HepG2 (cell line): ENCODE measurements at regions not wholly inside any gene's neighbourhood (a gene's known extent, or its start where the extent isn't known, plus 50 kb on each side); places are given as distances from the start of the nearest gene placed in this dataset.

Experiments used
- ATAC-seq: fragments of 200-7000 bp; cut with Tn5 transposase; 3 replicates; pipeline ENCODE4 v1.9.1; 2020; ENCODE audit warnings: mild to moderate bottlenecking, moderate library complexity
- BruUV-seq: library from RNA; stranded (reverse); fragments of 400-500 nt; replicated peaks from 2 replicates; lab custom pipeline; 2021; lab: Mats Ljungman, UMichigan
- CTCF ChIA-PET: fragments of 300-600 bp; formaldehyde crosslinking; extraction: SDS; loops from one replicate; lab custom pipeline; 2021; ENCODE audit warnings: low total read pairs, inconsistent platforms, low intra/inter-chr PET ratio; lab: Yijun Ruan, JAX
- POLR2A ChIA-PET: fragments of 350-600 bp; sonication (Branson Sonifier 250); formaldehyde crosslinking; loops from one replicate; lab custom pipeline; 2020; ENCODE audit warnings: antibody characterized with exemption, inconsistent platforms; lab: Yijun Ruan, JAX
- DNase-seq: peaks from one replicate; pipeline ENCODE4 v3.0.0-alpha.2; 2015; ENCODE audit warnings: low spot score
- FAIRE-seq: peaks from 3 replicates; lab custom pipeline; 2011; peaks lifted over from hg19 to GRCh38; lab: Jason Lieb, UNC
- H2AFZ ChIP-seq: one replicate; pipeline ENCODE4 v1.6.1; 2011; ENCODE audit warnings: low read length, inconsistent platforms
- H3K27ac ChIP-seq: fragments of 300-600 bp; 3 replicates; pipeline ENCODE4 v1.8.0; 2011; ENCODE audit warnings: mixed run types, mild to moderate bottlenecking, mixed read lengths, low read length, inconsistent platforms; ENCODE audit not compliant: insufficient read depth; ENCODE audit errors: extremely low read length
- H3K27me3 ChIP-seq, 2 experiments: fragments of 200-600 bp in 1 of 2; 2 replicates in 1 of 2; 3 replicates in 1 of 2; pipeline versions ENCODE4 v1.6.0 to v1.8.0; 2011; ENCODE audit warnings: low read length in 2 of 2, mild to moderate bottlenecking in 2 of 2, moderate library complexity in 2 of 2, inconsistent platforms in 1 of 2; ENCODE audit not compliant: insufficient read depth in 2 of 2, control insufficient read depth in 1 of 2
- H3K36me3 ChIP-seq, 2 experiments: fragments of 200-600 bp in 1 of 2; replicated peaks in 1 of 2; 2 replicates in 1 of 2; 3 replicates in 1 of 2; pipeline versions ENCODE4 v1.5.1 to v1.8.0; 2011; ENCODE audit warnings: low read length in 2 of 2, inconsistent platforms in 1 of 2; ENCODE audit not compliant: insufficient read depth in 2 of 2, control insufficient read depth in 1 of 2
- H3K4me1 ChIP-seq: 2 replicates; pipeline ENCODE4 v1.5.1; 2012; ENCODE audit warnings: low read length, inconsistent platforms; ENCODE audit not compliant: insufficient read depth
- H3K4me2 ChIP-seq: 2 replicates; pipeline ENCODE4 v1.6.0; 2011; ENCODE audit warnings: low read depth, low read length, inconsistent platforms
- H3K4me3 ChIP-seq, 3 experiments: fragments of 200-600 bp in 1 of 3; sonication (generic), shearing (Covaris generic) in 1 of 3; replicated peaks in 1 of 3; 2 replicates each; pipeline ENCODE4 v1.5.1; 2011 to 2016; ENCODE audit warnings: low read length in 3 of 3, inconsistent platforms in 2 of 3, low read depth in 2 of 3, mild to moderate bottlenecking in 2 of 3, control low read depth in 1 of 3, mixed read lengths in 1 of 3; ENCODE audit not compliant: insufficient read depth in 1 of 3
- H3K79me2 ChIP-seq: one replicate; pipeline ENCODE4 v1.6.1; 2011; ENCODE audit warnings: low read length, inconsistent platforms; ENCODE audit not compliant: insufficient read depth
- H3K9ac ChIP-seq: 2 replicates; pipeline ENCODE4 v1.6.0; 2011; ENCODE audit warnings: mild to moderate bottlenecking, low read depth, low read length, inconsistent platforms; ENCODE audit not compliant: insufficient read depth
- H3K9me3 ChIP-seq: 2 replicates; pipeline ENCODE4 v1.5.1; 2012; ENCODE audit warnings: mild to moderate bottlenecking, low read length
- H4K20me1 ChIP-seq: 2 replicates; pipeline ENCODE4 v1.6.0; 2011; ENCODE audit warnings: inconsistent platforms, mild to moderate bottlenecking, low read length, moderate library complexity; ENCODE audit not compliant: insufficient read depth
- ATF1 ChIP-seq: IDR thresholded peaks from 2 replicates; pipeline ENCODE4 v1.6.1; 2016; ENCODE audit warnings: mild to moderate bottlenecking, control low read depth
- FOSL1 ChIP-seq: sonication (generic); formaldehyde crosslinking; IDR thresholded peaks from 2 replicates; pipeline ENCODE4 v1.9.0; 2021; ENCODE audit warnings: missing genetic modification reagents, borderline replicate concordance
- FOXA3 ChIP-seq: IDR thresholded peaks from 2 replicates; pipeline ENCODE4 v1.6.1; 2016; ENCODE audit warnings: missing genetic modification reagents, missing compliant biosample characterization
- FOXC1 ChIP-seq: sonication (generic); formaldehyde crosslinking; IDR thresholded peaks from 2 replicates; pipeline ENCODE4 v1.8.0; 2022; ENCODE audit warnings: mild to moderate bottlenecking, missing genetic modification reagents, borderline replicate concordance
- MAFG ChIP-seq: sonication (generic); formaldehyde crosslinking; IDR thresholded peaks from 2 replicates; pipeline ENCODE4 v1.5.1; 2020; ENCODE audit warnings: mild to moderate bottlenecking, missing genetic modification reagents
- MATR3 ChIP-seq: sonication (generic); formaldehyde crosslinking; IDR thresholded peaks from 2 replicates; pipeline ENCODE4 v1.4.0; 2020; ENCODE audit warnings: missing genetic modification reagents
- NCOR1 ChIP-seq: fragments of 200-600 bp; sonication (generic); IDR thresholded peaks from 2 replicates; pipeline ENCODE4 v1.7.0; 2017; ENCODE audit warnings: antibody characterized with exemption, low read length, borderline replicate concordance
- PHF8 ChIP-seq: sonication (generic); formaldehyde crosslinking; IDR thresholded peaks from 2 replicates; pipeline ENCODE4 v1.5.0; 2020; ENCODE audit warnings: missing genetic modification reagents
- ZNF317 ChIP-seq: sonication (generic); formaldehyde crosslinking; IDR thresholded peaks from 2 replicates; pipeline ENCODE4 v1.5.0; 2020; ENCODE audit warnings: mild to moderate bottlenecking, missing genetic modification reagents
- WGBS: methylation state at CpG from one replicate; pipeline ENCODE4 v1.1.6; 2017; ENCODE audit warnings: low lambda C conversion rate; 5-methylcytosine and 5-hydroxymethylcytosine counted together
- in situ Hi-C: cut with HindIII; loops from 2 replicates; pipeline ENCODE4 v1.10.0; 2017; ENCODE audit warnings: low pct_unique_long_range_greater_than_20kb; ENCODE audit not compliant: extremely low pct_ligation_motif_present
- intact Hi-C: fragments of 100-400 bp; cut with micrococcal nuclease; formaldehyde crosslinking; loops from one replicate; pipeline ENCODE4 v1.10.0; 2022; ENCODE audit not compliant: unreplicated experiment
- TF ChIP-seq, protein P1 (sequence below): sonication (generic); formaldehyde crosslinking; IDR thresholded peaks from 2 replicates; pipeline ENCODE4 v1.4.0; 2020; ENCODE audit warnings: missing genetic modification reagents
- TF ChIP-seq, protein P2 (sequence below): sonication (generic); formaldehyde crosslinking; IDR thresholded peaks from 2 replicates; pipeline ENCODE4 v1.8.0; 2022; ENCODE audit warnings: low read depth, missing genetic modification reagents
- TF ChIP-seq, protein P3 (sequence below): sonication (generic); formaldehyde crosslinking; IDR thresholded peaks from 2 replicates; pipeline ENCODE4 v1.9.0; 2021; ENCODE audit warnings: missing genetic modification reagents, mild to moderate bottlenecking, borderline replicate concordance
- TF ChIP-seq, protein P4 (sequence below): sonication (generic); formaldehyde crosslinking; IDR thresholded peaks from 2 replicates; pipeline ENCODE4 v1.8.0; 2022; ENCODE audit warnings: missing genetic modification reagents, mild to moderate bottlenecking, moderate library complexity, borderline replicate concordance

DNA sequence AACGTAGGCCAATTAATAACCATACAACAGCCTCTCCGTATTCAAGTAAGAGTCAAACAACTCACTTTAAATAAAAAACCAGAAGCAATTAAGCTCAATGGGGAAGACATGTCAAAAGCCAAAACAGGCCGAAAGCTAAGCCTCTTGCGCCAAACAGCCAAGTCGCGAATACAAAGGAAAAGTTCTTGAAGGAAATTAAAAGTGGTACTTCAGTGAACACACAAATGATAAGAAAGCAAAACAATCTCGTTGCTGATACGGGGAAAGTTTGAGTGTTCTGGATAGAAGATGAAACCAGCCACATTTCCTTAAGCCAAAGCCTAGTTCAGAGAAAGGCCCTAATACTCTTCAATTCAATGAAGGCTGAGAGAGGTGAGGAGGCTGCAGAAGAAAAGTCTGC lies 53.4 kb downstream of the SIPA1L2 start:
- in situ Hi-C loops = no loop called here
- Histone ChIP-seq H3K27me3 (0 out of 5 replicates have a peak, but pooled peaks cover 0 to 2% of the 10 kb centered on the region in 2 experiments), H3K27ac (no peak overlapping the region), H3K4me3 (no peak overlapping the region), H3K9me3 (no peaks in the 10 kb centered on the region), H3K36me3 (no peaks in the 10 kb centered on the region), H4K20me1 (no peaks in the 10 kb centered on the region), H3K4me1 (no peaks in the 10 kb centered on the region), H3K9ac (no peak overlapping the region), H3K79me2 (no peaks in the 10 kb centered on the region), H3K4me2 (no peak overlapping the region)
- no TSS peak for BruUV-seq
- DNase-seq = no peak
- 38% methylated on average over 8 of the region's 8 CpGs for WGBS
- POLR2A ChIA-PET = no interaction called here
- intact Hi-C loops = no loop called here
- no peak for ATAC-seq
- TF ChIP-seq, protein P1, sequence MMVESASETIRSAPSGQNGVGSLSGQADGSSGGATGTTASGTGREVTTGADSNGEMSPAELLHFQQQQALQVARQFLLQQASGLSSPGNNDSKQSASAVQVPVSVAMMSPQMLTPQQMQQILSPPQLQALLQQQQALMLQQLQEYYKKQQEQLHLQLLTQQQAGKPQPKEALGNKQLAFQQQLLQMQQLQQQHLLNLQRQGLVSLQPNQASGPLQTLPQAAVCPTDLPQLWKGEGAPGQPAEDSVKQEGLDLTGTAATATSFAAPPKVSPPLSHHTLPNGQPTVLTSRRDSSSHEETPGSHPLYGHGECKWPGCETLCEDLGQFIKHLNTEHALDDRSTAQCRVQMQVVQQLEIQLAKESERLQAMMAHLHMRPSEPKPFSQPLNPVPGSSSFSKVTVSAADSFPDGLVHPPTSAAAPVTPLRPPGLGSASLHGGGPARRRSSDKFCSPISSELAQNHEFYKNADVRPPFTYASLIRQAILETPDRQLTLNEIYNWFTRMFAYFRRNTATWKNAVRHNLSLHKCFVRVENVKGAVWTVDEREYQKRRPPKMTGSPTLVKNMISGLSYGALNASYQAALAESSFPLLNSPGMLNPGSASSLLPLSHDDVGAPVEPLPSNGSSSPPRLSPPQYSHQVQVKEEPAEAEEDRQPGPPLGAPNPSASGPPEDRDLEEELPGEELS (CRISPR knock-in tag) = no peak
- TF ChIP-seq, protein P2, sequence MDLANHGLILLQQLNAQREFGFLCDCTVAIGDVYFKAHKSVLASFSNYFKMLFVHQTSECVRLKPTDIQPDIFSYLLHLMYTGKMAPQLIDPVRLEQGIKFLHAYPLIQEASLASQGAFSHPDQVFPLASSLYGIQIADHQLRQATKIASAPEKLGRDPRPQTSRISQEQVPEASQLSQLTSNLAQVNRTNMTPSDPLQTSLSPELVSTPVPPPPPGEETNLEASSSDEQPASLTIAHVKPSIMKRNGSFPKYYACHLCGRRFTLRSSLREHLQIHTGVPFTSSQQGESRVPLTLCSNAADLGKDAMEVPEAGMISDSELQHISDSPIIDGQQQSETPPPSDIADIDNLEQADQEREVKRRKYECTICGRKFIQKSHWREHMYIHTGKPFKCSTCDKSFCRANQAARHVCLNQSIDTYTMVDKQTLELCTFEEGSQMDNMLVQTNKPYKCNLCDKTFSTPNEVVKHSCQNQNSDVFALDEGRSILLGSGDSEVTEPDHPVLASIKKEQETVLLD = no peak
- TF ChIP-seq MATR3 (CRISPR knock-in tag) = no peak
- TF ChIP-seq, all 625 proteins: peak for 0
- CTCF ChIA-PET = no interaction called here
- H2AFZ ChIP-seq = no peak overlapping the region
- no peak for FAIRE-seq

DNA sequence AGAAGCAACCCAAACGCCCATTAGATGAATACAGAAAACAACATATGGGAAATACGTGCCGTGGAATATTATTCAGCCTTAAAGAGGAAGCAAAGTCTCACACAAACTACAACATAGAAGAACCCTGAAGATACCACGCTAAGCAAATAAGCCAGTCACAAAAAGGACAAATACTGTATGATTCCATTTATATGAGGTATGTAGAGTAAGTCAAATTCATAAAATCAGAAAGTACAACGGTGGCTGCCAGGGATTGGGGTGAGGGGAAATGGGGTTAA lies 54.2 kb downstream of the SIPA1L2 start:
- no peaks in the 10 kb centered on the region for H4K20me1 ChIP-seq
- intact Hi-C loops = no loop called here
- ATAC-seq = no peak
- H3K9ac ChIP-seq = no peak overlapping the region
- H3K4me3 ChIP-seq = no peak overlapping the region
- no peaks in the 10 kb centered on the region for H3K4me1 ChIP-seq
- 0 out of 5 replicates have a peak, but pooled peaks cover 0 to 2% of the 10 kb centered on the region in 2 experiments for H3K27me3 ChIP-seq
- H3K4me2 ChIP-seq = no peak overlapping the region
- in situ Hi-C loops = no loop called here
- CTCF ChIA-PET = no interaction called here
- no peaks in the 10 kb centered on the region for H3K36me3 ChIP-seq
- 32% methylated on average over 5 of the region's 5 CpGs for WGBS
- no peak for DNase-seq
- no peaks in the 10 kb centered on the region for H3K9me3 ChIP-seq
- BruUV-seq = no TSS peak
- H3K79me2 ChIP-seq = no peaks in the 10 kb centered on the region
- H2AFZ ChIP-seq = no peak overlapping the region
- no peak for FAIRE-seq
- POLR2A ChIA-PET = no interaction called here
- H3K27ac ChIP-seq = no peak overlapping the region
- no peak for TF ChIP-seq NCOR1
- no peak for TF ChIP-seq ZNF317 (CRISPR knock-in tag)
- TF ChIP-seq, protein P3, sequence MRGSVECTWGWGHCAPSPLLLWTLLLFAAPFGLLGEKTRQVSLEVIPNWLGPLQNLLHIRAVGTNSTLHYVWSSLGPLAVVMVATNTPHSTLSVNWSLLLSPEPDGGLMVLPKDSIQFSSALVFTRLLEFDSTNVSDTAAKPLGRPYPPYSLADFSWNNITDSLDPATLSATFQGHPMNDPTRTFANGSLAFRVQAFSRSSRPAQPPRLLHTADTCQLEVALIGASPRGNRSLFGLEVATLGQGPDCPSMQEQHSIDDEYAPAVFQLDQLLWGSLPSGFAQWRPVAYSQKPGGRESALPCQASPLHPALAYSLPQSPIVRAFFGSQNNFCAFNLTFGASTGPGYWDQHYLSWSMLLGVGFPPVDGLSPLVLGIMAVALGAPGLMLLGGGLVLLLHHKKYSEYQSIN = no peak
- TF ChIP-seq, protein P4, sequence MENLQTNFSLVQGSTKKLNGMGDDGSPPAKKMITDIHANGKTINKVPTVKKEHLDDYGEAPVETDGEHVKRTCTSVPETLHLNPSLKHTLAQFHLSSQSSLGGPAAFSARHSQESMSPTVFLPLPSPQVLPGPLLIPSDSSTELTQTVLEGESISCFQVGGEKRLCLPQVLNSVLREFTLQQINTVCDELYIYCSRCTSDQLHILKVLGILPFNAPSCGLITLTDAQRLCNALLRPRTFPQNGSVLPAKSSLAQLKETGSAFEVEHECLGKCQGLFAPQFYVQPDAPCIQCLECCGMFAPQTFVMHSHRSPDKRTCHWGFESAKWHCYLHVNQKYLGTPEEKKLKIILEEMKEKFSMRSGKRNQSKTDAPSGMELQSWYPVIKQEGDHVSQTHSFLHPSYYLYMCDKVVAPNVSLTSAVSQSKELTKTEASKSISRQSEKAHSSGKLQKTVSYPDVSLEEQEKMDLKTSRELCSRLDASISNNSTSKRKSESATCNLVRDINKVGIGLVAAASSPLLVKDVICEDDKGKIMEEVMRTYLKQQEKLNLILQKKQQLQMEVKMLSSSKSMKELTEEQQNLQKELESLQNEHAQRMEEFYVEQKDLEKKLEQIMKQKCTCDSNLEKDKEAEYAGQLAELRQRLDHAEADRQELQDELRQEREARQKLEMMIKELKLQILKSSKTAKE (CRISPR knock-in tag) = no peak
- TF ChIP-seq FOXC1 (CRISPR knock-in tag) = no peak
- TF ChIP-seq ATF1 = no peak
- TF ChIP-seq FOXA3 (CRISPR knock-in tag) = no peak
- TF ChIP-seq FOSL1 (CRISPR knock-in tag) = no peak
- TF ChIP-seq PHF8 = no peak
- TF ChIP-seq MAFG (CRISPR knock-in tag) = no peak
